ENCODE measurements at regions not wholly inside any gene's neighbourhood (a gene's known extent, or its start where the extent isn't known, plus 50 kb on each side); places are given as distances from the start of the nearest gene placed in this dataset.

GRCh38 chr5:39578887-39579497, 154.2 kb upstream of the DAB2 start:
- no peak for ATAC-seq
- no peaks in the 10 kb centered on the region for H3K36me3 ChIP-seq
- H3K27ac ChIP-seq = no peak overlapping the region
- H3K4me1 ChIP-seq = peaks cover 0 to 22% (median 0%) of the 10 kb centered on the region in 12 donors
- H3K4me3 ChIP-seq = no peak overlapping the region
- WGBS, 4 donors = 62 to 71% (median 66%) methylated on average over 2 of the region's 2 CpGs
- no peak for DNase-seq
- no peaks in the 10 kb centered on the region for H3K9me3 ChIP-seq
- intact Hi-C loops (cut with DNase I) = loop anchor here in 9 of 10 donors (2.0 to 10.0 kb wide), 7 partner anchors 1106 to 1306 kb away; no protein-coding TSS in a partner anchor
- no peak for TF ChIP-seq POLR2A (IDR thresholded peaks at IDR 0.05)
- TF ChIP-seq CTCF (IDR thresholded peaks at IDR 0.05) = peak; percentile 60 to 84 (median 70)
- no peaks in the 10 kb centered on the region for H3K27me3 ChIP-seq

DNA sequence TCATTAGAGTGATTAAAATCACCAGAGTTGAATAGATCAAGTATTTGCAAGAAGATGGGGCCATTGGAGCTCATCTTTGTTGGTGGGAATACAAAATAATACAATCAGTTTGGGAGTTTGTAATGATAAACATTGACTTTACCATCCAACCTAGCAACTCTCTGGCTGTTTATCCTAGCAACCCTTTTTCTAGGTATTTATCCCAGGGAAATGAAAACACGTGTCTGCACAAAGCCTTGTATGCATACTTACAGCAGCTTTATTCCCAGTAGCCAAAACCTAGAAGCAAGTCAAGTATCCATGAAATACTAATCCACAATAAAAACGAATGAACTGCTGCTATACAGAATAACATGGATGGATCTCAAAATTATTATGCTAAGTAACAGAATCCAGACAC, 152.7 kb upstream of the DAB2 start:
- Histone ChIP-seq H3K36me3 (no peaks in the 10 kb centered on the region), H3K4me1 (peaks cover 0 to 22% (median 0%) of the 10 kb centered on the region in 12 donors), H3K27me3 (peaks cover 0 to 7% (median 0%) of the 10 kb centered on the region in 9 donors), H3K4me3 (no peak overlapping the region), H3K27ac (no peak overlapping the region), H3K9me3 (no peaks in the 10 kb centered on the region)
- DNase-seq (no peak), ATAC-seq (no peak)
- intact Hi-C loops (cut with DNase I) = loop anchor here in 8 of 10 donors (5.0 to 10.0 kb wide), 6 partner anchors 1107 to 1307 kb away; no protein-coding TSS in a partner anchor
- 36 to 41% (median 38%) methylated on average over 2 of the region's 2 CpGs for WGBS, 4 donors
- no peak for TF ChIP-seq POLR2A (IDR thresholded peaks at IDR 0.05)
- no peak for TF ChIP-seq CTCF (IDR thresholded peaks at IDR 0.05)

DNA sequence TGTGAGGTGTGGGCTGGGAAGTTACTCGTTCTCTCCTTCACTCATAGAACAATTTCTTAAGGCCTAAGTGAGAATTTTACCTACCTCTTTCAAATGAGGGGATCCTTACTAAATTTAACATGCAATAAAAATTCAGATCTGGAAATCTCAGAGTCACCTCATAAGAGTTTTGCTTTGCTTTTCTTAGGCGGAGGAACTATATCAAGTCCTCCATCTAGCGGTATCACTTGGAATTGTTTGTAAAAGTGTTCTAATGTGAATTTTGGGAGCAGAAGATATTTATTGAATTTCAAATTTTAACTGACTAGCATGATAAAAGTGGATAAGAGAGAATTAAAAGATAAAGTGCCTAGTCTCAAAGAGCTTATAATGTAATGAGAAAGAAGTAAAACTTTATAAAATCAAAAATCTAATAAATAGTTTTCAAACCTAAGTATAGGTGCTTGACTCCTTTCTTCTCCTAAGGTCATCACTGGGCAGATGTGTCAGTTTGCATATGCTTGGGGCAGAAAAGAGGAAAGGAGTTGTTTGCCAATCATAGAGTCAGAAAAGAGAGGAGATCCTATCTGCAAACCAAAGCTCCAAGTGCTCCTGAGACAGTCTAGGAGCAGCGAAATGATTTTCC, 145.7 kb upstream of the DAB2 start:
- H3K27ac ChIP-seq = no peak overlapping the region
- WGBS, 4 donors = 29 to 34% (median 32%) methylated on average over 4 of the region's 4 CpGs
- TF ChIP-seq POLR2A (IDR thresholded peaks at IDR 0.05) (no peak), CTCF (IDR thresholded peaks at IDR 0.05) (peak; percentile 46 to 80 (median 67))
- no peak for ATAC-seq
- peaks cover 0 to 8% (median 0%) of the 10 kb centered on the region in 12 donors for H3K4me1 ChIP-seq
- peaks cover 0 to 8% (median 0%) of the 10 kb centered on the region in 9 donors for H3K27me3 ChIP-seq
- DNase-seq = no peak
- no peaks in the 10 kb centered on the region for H3K36me3 ChIP-seq
- intact Hi-C loops (cut with DNase I) = loop anchor here in 9 of 10 donors (1.0 to 10.0 kb wide), 9 partner anchors 193 to 1314 kb away; partner anchors contain the start of gene FYB1 (in 5 of the 9)
- H3K9me3 ChIP-seq = no peaks in the 10 kb centered on the region
- H3K4me3 ChIP-seq = no peak overlapping the region

DNA sequence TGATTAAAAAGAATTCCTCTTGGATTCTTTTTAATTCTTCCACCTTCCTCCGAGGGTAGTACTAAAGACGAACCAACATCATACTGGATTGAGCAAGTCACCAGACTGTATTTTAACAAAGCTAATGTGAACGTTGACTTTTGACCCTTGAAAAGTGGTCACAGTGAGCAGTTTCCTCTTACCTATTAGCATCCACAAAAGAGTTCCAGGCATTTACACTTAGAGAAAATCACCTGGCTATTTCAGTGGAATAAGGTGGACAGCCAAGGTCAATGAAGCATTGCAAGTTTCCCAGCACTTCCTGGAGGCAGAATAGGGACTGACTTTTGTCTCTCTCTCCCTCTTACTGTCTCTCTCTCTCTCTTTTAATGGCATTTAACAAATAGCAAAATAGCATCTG, 145.1 kb upstream of the DAB2 start:
- TF ChIP-seq CTCF (IDR thresholded peaks at IDR 0.05) (no peak), POLR2A (IDR thresholded peaks at IDR 0.05) (no peak)
- Histone ChIP-seq H3K9me3 (no peaks in the 10 kb centered on the region), H3K36me3 (no peaks in the 10 kb centered on the region), H3K27ac (no peak overlapping the region), H3K27me3 (peaks cover 0 to 8% (median 0%) of the 10 kb centered on the region in 9 donors), H3K4me3 (no peak overlapping the region), H3K4me1 (peaks cover 0 to 8% (median 0%) of the 10 kb centered on the region in 12 donors)
- ATAC-seq (no peak), DNase-seq (no peak)
- intact Hi-C loops (cut with DNase I) = loop anchor here (1.0 to 10.0 kb wide), 11 partner anchors 193 to 1315 kb away; partner anchors contain the start of gene FYB1 (in 6 of the 10)
- WGBS, 4 donors = 65 to 73% (median 67%) methylated on average over 3 of the region's 3 CpGs

Data from heart left ventricle (tissue), 16 donors.